ENCODE measurements at regions not wholly inside any gene's neighbourhood (a gene's known extent, or its start where the extent isn't known, plus 50 kb on each side); places are given as distances from the start of the nearest gene placed in this dataset.

DNA sequence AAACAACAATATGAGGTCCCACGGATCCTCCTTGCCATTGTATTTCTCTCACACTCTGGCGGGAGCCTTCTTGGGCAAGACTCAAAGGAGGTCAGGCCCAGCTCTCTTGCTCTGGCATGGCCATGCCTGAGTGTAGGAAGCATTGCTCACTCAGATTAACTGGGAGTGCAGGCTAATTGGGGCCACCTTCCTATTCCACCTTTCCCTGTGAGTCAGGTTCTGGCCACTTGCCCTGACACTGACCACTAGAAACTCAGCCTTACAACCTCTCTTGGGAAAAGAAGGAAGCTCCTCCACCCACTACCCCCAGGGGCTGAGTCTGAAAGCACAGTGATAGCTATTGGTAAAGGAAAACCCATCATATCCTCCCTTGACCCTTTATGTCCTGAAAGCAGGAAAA is 121.8 kb upstream of the NTM start:
- POLR2A ChIA-PET = no interaction called here
- H3K79me2 ChIP-seq (ENCODE audit: control insufficient read depth, insufficient read depth, low read length) = no peaks in the 10 kb centered on the region

More for the DNA sequence above, 121.8 kb upstream of the NTM start:
- TF ChIP-seq CCNT2 (IDR thresholded peaks at IDR 0.05; ENCODE audit: borderline replicate concordance, extremely low read depth, insufficient read length, low read depth, low read length) (no peak), SP2 (IDR thresholded peaks at IDR 0.05; ENCODE audit: extremely low read depth, low read depth, low read length, poor library complexity, severe bottlenecking) (no peak), CEBPB (tag; IDR thresholded peaks at IDR 0.05) (no peak), ZNF324 (CRISPR knock-in tag; IDR thresholded peaks at IDR 0.05) (no peak), RNF219 (CRISPR knock-in tag; IDR thresholded peaks at IDR 0.05) (no peak), NRF1 (conservative IDR thresholded peaks at IDR 0.05 in 1 of 2, IDR thresholded peaks at IDR 0.05 in 1 of 2) (no peak), ETS1 (conservative IDR thresholded peaks at IDR 0.05; ENCODE audit: control insufficient read depth, low read depth, low read length) (no peak), ZNF77 (CRISPR knock-in tag; IDR thresholded peaks at IDR 0.05) (no peak)
- TF ChIP-seq, protein P1, sequence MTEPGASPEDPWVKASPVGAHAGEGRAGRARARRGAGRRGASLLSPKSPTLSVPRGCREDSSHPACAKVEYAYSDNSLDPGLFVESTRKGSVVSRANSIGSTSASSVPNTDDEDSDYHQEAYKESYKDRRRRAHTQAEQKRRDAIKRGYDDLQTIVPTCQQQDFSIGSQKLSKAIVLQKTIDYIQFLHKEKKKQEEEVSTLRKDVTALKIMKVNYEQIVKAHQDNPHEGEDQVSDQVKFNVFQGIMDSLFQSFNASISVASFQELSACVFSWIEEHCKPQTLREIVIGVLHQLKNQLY (CRISPR knock-in tag; conservative IDR thresholded peaks at IDR 0.05) = no peak
- Histone ChIP-seq H3K27me3 (ENCODE audit: control insufficient read depth in 2 of 2, insufficient read depth in 2 of 2, low read length in 2 of 2) (no peaks in the 10 kb centered on the region), H3K9me3 (replicated peaks; ENCODE audit: control insufficient read depth, insufficient read depth, low read depth, low read length) (no peaks in the 10 kb centered on the region), H3K9me1 (ENCODE audit: control insufficient read depth, insufficient read depth, low read length) (no peaks in the 10 kb centered on the region), H3K4me1 (replicated peaks in 1 of 2; ENCODE audit: control insufficient read depth in 2 of 2, insufficient read depth in 2 of 2, low read length in 2 of 2) (no peaks in the 10 kb centered on the region), H4K20me1 (replicated peaks; ENCODE audit: control insufficient read depth, insufficient read depth, low read length) (no peaks in the 10 kb centered on the region), H3K9ac (ENCODE audit: insufficient read depth in 1 of 2, low read depth in 2 of 2, low read length in 2 of 2) (no peak overlapping the region), H3K4me2 (ENCODE audit: insufficient read depth, low read length) (no peak overlapping the region), H3K4me3 (no peak overlapping the region), H2AFZ (ENCODE audit: low read depth, low read length) (no peak overlapping the region), H3K36me3 (ENCODE audit: control insufficient read depth, insufficient read depth, low read length) (no peaks in the 10 kb centered on the region), H3K27ac (ENCODE audit: extremely low read depth, low read depth, low read length) (no peak overlapping the region)
- DNase-seq (ENCODE audit: extremely low read depth in 1 of 4, low spot score in 3 of 4) = no peak
- in situ Hi-C loops (cut with MboI) = no loop called here
- CTCF ChIA-PET (ENCODE audit: low intra/inter-chr PET ratio) = no interaction called here
- no peak for FAIRE-seq
- no TSS peak for BruUV-seq (replicated peaks)
- 0% methylated on average over 2 of the region's 2 CpGs for WGBS (ENCODE audit: insufficient coverage, low coverage, missing lambda C conversion rate)
- ATAC-seq = no peak
- intact Hi-C loops (cut with micrococcal nuclease) = loop anchor here (5.0 kb wide), 1 partner anchor 424 kb away; no protein-coding TSS in a partner anchor

Data from K562 (cell line).